Hematopoietic multipotent progenitor cell treated with erythropoietin and hydrocortisone succinate and interleukin-3 and kit ligand, for 15 days (in vitro differentiated cells): ENCODE measurements at regions not wholly inside any gene's neighbourhood (a gene's known extent, or its start where the extent isn't known, plus 50 kb on each side); places are given as distances from the start of the nearest gene placed in this dataset.

Experiments used
- DNase-seq: peaks from one replicate; pipeline ENCODE4 v3.0.0-alpha.2; 2015; ENCODE audit warnings: low spot score

- DNase-seq: no peak
Observed at GRCh38 chr15:98452238-98452637, 196.1 kb upstream of the IGF1R start.

- DNase-seq: no peak
Observed at GRCh38 chr15:98455904-98456303, 192.4 kb upstream of the IGF1R start.

GRCh38 chr15:98476559-98476958, 171.8 kb upstream of the IGF1R start:
- no peak for DNase-seq

- DNase-seq: no peak
Observed at GRCh38 chr15:98480844-98481243, 167.5 kb upstream of the IGF1R start.

- DNase-seq: no peak
Observed at GRCh38 chr15:98483575-98484130, 164.7 kb upstream of the IGF1R start.

- DNase-seq: no peak
Observed at GRCh38 chr15:98484914-98485313, 163.4 kb upstream of the IGF1R start.

GRCh38 chr15:98485451-98485850, 162.9 kb upstream of the IGF1R start:
- DNase-seq: no peak

GRCh38 chr15:98493966-98494511, 154.3 kb upstream of the IGF1R start:
- no peak for DNase-seq

GRCh38 chr15:98501192-98501591, 147.1 kb upstream of the IGF1R start:
- no peak for DNase-seq

GRCh38 chr15:98501632-98502031, 146.7 kb upstream of the IGF1R start:
- DNase-seq: no peak

GRCh38 chr15:98503970-98504369, 144.4 kb upstream of the IGF1R start:
- DNase-seq: no peak

GRCh38 chr15:98504998-98505397, 143.3 kb upstream of the IGF1R start:
- DNase-seq: no peak

GRCh38 chr15:98505611-98506031, 142.7 kb upstream of the IGF1R start:
- no peak for DNase-seq

GRCh38 chr15:98506172-98506571, 142.2 kb upstream of the IGF1R start:
- no peak for DNase-seq

- DNase-seq: no peak
Observed at GRCh38 chr15:98506711-98507110, 141.6 kb upstream of the IGF1R start.

- no peak for DNase-seq
Observed at GRCh38 chr15:98513428-98513986, 134.8 kb upstream of the IGF1R start.

- DNase-seq: no peak
Observed at GRCh38 chr15:98514034-98514622, 134.2 kb upstream of the IGF1R start.

- peak; percentile 75 for DNase-seq
Observed at GRCh38 chr15:98518823-98519561, 129.3 kb upstream of the IGF1R start.

GRCh38 chr15:98519767-98520550, 128.4 kb upstream of the IGF1R start:
- DNase-seq: no peak

GRCh38 chr15:98522127-98522526, 126.2 kb upstream of the IGF1R start:
- no peak for DNase-seq

GRCh38 chr15:98523912-98524662, 124.3 kb upstream of the IGF1R start:
- no peak for DNase-seq
